AML-193 (cell line): ENCODE measurements at regions not wholly inside any gene's neighbourhood (a gene's known extent, or its start where the extent isn't known, plus 50 kb on each side); places are given as distances from the start of the nearest gene placed in this dataset.

Experiments used
- DNase-seq, 2 experiments: peaks; one replicate each; lab custom pipeline; 2025; lab: John Stamatoyannopoulos, UW

DNA sequence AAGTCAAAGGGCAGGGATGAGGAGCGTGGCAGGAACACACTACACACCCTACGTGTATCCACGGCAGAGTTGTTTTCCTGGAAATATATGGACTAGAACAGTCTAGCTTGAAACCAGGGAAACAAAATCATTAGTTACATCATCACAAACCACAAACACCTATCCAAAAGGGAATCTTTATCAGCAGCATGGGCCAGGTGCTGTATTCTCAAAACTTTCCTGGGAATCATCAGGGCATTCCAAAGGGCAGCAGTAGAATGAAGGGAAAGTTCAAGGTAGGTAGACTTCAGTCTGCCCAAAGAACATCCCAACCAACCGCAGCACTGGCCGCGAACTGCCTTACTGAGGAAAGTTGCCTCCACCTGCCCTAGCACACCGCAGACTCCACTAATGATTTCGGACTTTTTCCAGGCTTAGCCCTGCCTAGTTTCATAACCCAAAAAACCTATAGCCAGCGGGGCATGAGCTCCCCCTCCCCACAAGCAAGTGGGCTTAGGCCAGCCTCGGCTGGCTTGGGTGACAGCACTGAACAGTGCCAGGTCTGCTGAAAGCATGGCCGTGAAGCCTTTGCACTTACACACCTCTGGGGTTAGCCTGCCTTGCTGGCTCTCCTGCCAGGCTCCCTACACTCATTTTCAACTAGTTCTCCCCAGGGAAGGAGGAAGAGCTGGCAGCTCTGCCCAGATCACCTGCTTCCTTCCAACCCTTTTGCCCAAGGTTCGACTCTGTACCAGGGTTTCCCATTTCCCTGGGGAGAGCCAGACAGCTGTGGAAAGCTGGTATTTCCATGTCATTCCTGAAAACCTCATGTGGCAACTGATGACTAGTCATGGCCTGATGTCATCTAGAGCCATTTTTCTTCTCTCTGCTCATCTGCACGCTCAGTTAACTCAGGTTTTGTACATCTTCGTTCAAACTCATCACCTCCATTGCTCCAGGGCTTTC is 77.3 kb upstream of the UBAC2 start:
- DNase-seq, result no peak

- no peak for DNase-seq
Measured at GRCh38 chr13:99124046-99124400, 76.6 kb upstream of the UBAC2 start.

GRCh38 chr13:99124794-99125316 is 75.8 kb upstream of the UBAC2 start:
- DNase-seq, result peak; percentile 87 to 91

GRCh38 chr13:99125326-99125915 is 75.2 kb upstream of the UBAC2 start:
- DNase-seq, result no peak

DNA sequence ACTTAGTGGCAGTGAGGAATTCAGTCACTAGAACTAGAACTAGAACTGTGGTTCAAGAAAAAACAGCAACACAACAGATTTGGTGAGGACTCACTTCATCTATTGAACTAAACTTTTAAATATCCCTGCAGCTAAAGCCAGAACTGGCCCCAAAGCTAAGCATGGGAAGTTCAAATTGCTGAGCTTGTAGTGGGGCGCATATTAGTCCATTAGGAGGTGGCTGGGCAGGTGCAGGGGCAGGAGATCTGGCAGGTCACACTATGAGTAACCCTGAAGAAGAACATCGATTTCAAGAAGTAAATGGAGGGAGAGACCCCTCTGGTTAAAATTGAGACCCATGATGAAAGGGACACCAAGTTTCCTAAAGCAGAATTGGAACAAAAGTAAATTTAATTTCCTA is 73.8 kb upstream of the UBAC2 start:
- DNase-seq, result no peak

GRCh38 chr13:99129050-99129449 is 71.6 kb upstream of the UBAC2 start:
- DNase-seq, result no peak

GRCh38 chr13:99129951-99130350 is 70.7 kb upstream of the UBAC2 start:
- DNase-seq, result no peak

DNA sequence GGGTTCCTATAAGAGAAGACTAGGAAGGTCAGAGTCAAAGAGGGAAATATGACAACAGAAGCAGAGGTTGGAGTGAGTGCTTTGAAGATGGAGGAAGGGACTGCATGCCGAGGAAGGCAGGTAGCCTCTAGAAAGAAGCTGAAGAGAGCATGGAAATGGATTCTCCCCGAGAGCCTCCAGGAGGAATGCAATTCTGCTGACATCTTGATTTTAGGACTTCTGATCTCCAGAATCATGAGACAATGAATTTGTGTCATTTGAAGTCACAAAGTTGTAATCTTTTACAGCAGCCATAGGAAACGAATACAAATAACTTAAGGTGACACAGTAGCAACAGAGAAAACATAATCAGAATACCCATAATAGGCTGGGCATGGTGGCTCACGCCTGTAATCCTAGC is 69.2 kb upstream of the UBAC2 start:
- DNase-seq, result no peak

- DNase-seq, result no peak
Measured at GRCh38 chr13:99132295-99132835, 68.3 kb upstream of the UBAC2 start.

DNA sequence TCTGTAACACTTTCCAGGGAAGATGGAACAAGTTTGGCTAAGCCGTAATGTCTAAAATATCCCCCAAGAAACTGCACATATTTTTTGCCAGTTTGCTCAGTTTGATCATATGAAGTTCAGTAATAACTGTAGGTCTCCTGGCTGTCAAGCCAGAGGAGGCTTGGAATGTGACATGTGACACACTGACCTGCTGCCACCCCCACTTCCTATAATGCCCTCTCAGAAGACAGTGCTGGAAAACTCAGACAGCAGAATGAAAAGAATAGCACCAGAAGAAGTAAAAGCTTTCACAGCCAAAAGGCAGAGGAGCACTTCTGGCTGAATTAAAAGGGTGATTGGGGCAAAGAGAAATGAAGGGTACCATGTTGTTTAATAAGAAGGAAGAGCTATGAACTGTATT is 67.4 kb upstream of the UBAC2 start:
- DNase-seq, result no peak

GRCh38 chr13:99133848-99134247 is 66.8 kb upstream of the UBAC2 start:
- no peak for DNase-seq

- DNase-seq, result no peak
Measured at GRCh38 chr13:99135591-99135990, 65.1 kb upstream of the UBAC2 start.

GRCh38 chr13:99136427-99136954 is 64.2 kb upstream of the UBAC2 start:
- no peak for DNase-seq

DNA sequence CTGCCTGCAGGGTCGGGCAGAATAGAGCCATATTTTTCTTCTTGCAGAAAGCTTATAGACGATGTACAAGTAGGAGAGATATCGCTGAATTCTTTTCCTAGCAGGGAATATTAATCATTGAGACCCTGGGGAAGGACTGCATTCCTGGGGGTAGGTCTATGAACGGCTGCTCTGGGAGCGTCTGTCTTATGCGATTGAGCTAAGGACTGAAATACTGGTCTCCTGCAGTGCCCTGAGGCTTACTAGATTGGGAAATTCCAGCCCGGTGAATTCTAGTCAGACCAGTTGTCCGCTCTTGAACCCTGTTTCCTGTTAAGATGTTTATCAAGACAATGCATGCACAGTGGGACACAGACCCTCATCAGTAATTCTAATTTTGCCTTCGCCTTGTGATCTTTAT is 59.8 kb upstream of the UBAC2 start:
- DNase-seq, result no peak

DNA sequence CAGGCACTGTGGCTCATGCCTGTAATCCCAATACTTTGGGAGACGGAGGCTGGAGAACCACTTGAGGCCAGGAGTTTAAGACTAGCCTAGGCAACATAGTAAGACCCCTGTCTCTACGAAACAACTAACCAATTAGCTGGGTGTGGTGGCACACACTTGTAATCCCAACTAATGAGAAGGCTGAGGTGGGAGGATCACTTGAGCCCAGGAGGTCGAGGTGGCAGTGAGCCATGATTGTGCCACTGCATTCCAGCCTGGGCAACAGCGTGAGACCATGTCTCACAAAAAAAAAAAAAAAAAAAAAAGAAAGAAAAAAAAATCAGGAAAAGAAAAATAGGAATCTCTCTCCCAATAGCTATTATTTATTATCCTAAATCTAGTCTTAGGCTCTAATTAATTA is 56.8 kb upstream of the UBAC2 start:
- DNase-seq, result no peak

- peak; percentile 44 to 57 for DNase-seq
Measured at GRCh38 chr13:99144306-99144705, 56.3 kb upstream of the UBAC2 start.

- DNase-seq, result no peak
Measured at GRCh38 chr13:99145461-99145860, 55.2 kb upstream of the UBAC2 start.

DNA sequence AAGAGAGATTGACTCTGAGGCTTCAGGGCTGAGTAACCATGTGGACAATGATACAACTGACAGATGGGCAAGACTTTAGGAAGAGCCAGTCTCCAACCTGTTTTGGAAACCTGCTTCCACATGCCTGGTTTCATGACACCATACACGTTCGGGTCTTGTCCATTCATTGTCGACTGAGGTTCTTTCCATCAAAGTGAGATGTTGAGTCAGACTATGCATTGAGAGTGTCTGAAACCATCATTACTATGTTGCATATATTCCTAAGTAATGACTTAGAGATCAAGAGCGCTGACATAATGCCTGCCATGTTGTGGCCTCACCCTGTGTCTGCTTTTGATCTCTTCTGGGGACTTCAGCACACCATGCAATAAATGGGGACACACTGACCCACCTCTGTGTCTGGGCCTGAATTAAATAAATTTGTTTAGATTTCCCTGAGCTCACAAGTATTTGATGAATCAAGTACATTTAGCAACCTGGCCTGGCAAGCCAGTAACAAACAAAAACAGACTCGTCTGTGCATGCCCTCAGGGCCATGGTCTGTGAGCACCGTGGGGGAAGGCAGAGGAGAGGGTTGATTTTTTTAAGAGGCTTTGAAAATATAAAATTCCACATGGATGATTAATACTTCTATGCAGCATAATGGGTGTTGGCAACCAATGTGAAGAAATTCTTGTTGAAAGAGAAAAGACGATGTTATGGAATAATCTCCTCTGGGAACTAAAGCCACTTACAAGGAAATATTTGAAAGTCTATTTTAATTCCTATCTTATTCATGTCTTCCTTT is 49.9 kb upstream of the UBAC2 start:
- no peak for DNase-seq
